ENCODE measurements at regions not wholly inside any gene's neighbourhood (a gene's known extent, or its start where the extent isn't known, plus 50 kb on each side); places are given as distances from the start of the nearest gene placed in this dataset.

- Histone ChIP-seq H3K18ac (ENCODE audit: low read depth, low read length) (no peak overlapping the region), H3K14ac (replicated peaks; ENCODE audit: low read depth, low read length) (no peak overlapping the region), H3K79me1 (ENCODE audit: low read depth in 1 of 2, low read length in 2 of 2) (no peaks in the 10 kb centered on the region), H3K4me3 (ENCODE audit: insufficient read depth, low read depth, low read length) (no peak overlapping the region), H2AFZ (replicated peaks; ENCODE audit: low read length, poor library complexity) (no peak overlapping the region), H2AK5ac (ENCODE audit: low read depth, low read length) (no peak overlapping the region), H3K4me1 (ENCODE audit: control insufficient read depth, insufficient read depth, low read length) (no peaks in the 10 kb centered on the region), H4K20me1 (ENCODE audit: insufficient read depth, low read length) (no peaks in the 10 kb centered on the region), H3K9me1 (ENCODE audit: insufficient read depth, low read length) (no peaks in the 10 kb centered on the region), H3K36me3 (ENCODE audit: control insufficient read depth, insufficient read depth, low read length) (no peaks in the 10 kb centered on the region), H2BK15ac (ENCODE audit: low read depth, low read length) (no peak overlapping the region), H3K27ac (ENCODE audit: insufficient read depth, low read length) (no peak overlapping the region), H4K8ac (ENCODE audit: low read depth in 2 of 2, low read length in 2 of 2) (no peak overlapping the region), H4K91ac (ENCODE audit: insufficient read depth, low read depth, low read length) (no peak overlapping the region), H2BK120ac (ENCODE audit: low read depth, low read length) (no peak overlapping the region), H3K9me3 (ENCODE audit: control insufficient read depth, insufficient read depth, low read length) (peaks cover 20% of the 10 kb centered on the region), H3K4me2 (ENCODE audit: low read depth, low read length) (no peak overlapping the region), H3K56ac (ENCODE audit: extremely low read depth, insufficient read depth, low read length) (no peak overlapping the region), H4K5ac (ENCODE audit: low read depth, low read length) (no peak overlapping the region), H3K23ac (ENCODE audit: low read depth, low read length) (no peak overlapping the region), H3K4ac (ENCODE audit: low read depth, low read length) (no peak overlapping the region), H2AK9ac (replicated peaks; ENCODE audit: low read depth, low read length, poor library complexity) (no peak overlapping the region), H3K27me3 (ENCODE audit: control insufficient read depth, insufficient read depth, low read length) (no peaks in the 10 kb centered on the region), H2BK20ac (ENCODE audit: low read depth, low read length) (no peak overlapping the region), H2BK5ac (ENCODE audit: low read depth, low read length, poor library complexity, severe bottlenecking) (no peak overlapping the region), H3K9ac (ENCODE audit: low read depth, low read length) (no peak overlapping the region)
- no peak for ATAC-seq (ENCODE audit: low read depth)
- in situ Hi-C loops (cut with MboI; ENCODE audit: low sequenced_read_pairs) (no loop called here), dilution Hi-C loops (cut with HindIII; ENCODE audit: low sequenced_read_pairs, unreplicated experiment) (no loop called here), intact Hi-C loops (cut with micrococcal nuclease) (no loop called here)
- no TSS peak for BruUV-seq (replicated peaks)
- DNase-seq = no peak
- no CpG with 5 or more reads among the region's 3 CpGs for WGBS, 2 experiments (ENCODE audit: extremely low coverage in 2 of 2, insufficient read length in 1 of 2)
- ChIA-PET POLR2A (ENCODE audit: unreplicated experiment) (no interaction called here), CTCF (no interaction called here)
- no peak for TF ChIP-seq RFX5 (IDR thresholded peaks at IDR 0.05; ENCODE audit: low read depth, low read length)
- no peak for TF ChIP-seq RCOR1 (IDR thresholded peaks at IDR 0.05; ENCODE audit: insufficient replicate concordance, low read length)
- TF ChIP-seq MXI1 (IDR thresholded peaks at IDR 0.05; ENCODE audit: borderline replicate concordance, low read depth, low read length) = no peak
- no peak for TF ChIP-seq BHLHE40 (IDR thresholded peaks at IDR 0.05; ENCODE audit: low read depth, low read length)
- TF ChIP-seq RAD21 (IDR thresholded peaks at IDR 0.05; ENCODE audit: low read length) = no peak
- no peak for TF ChIP-seq MAZ (IDR thresholded peaks at IDR 0.05; ENCODE audit: borderline replicate concordance, low read depth, low read length)
- TF ChIP-seq CTCF (conservative IDR thresholded peaks at IDR 0.05; ENCODE audit: low read depth, low read length) = no peak
- no peak for TF ChIP-seq USF2 (IDR thresholded peaks at IDR 0.05; ENCODE audit: low read depth, low read length)
- no peak for TF ChIP-seq FOS (IDR thresholded peaks at IDR 0.05; ENCODE audit: low read depth, low read length)
- no peak for TF ChIP-seq CEBPB (IDR thresholded peaks at IDR 0.05; ENCODE audit: low read depth, low read length)
- no peak for TF ChIP-seq ELK1 (IDR thresholded peaks at IDR 0.05; ENCODE audit: borderline replicate concordance, low read depth, low read length)
- TF ChIP-seq SMC3 (IDR thresholded peaks at IDR 0.05; ENCODE audit: low read depth, low read length) = no peak
- no peak for TF ChIP-seq POLR2A (IDR thresholded peaks at IDR 0.05; ENCODE audit: low read depth, low read length)
- no peak for TF ChIP-seq MAFK (IDR thresholded peaks at IDR 0.05; ENCODE audit: low read depth, low read length)
- no peak for TF ChIP-seq NFE2L2 (IDR thresholded peaks at IDR 0.05; ENCODE audit: low read depth, low read length)
- no peak for TF ChIP-seq CHD1 (IDR thresholded peaks at IDR 0.05; ENCODE audit: low read depth, low read length)
Measured at GRCh38 chr12:131593406-131593805, 117.5 kb upstream of the SFSWAP start.

Measured in IMR-90 (cell line).